ENCODE measurements at regions not wholly inside any gene's neighbourhood (a gene's known extent, or its start where the extent isn't known, plus 50 kb on each side); places are given as distances from the start of the nearest gene placed in this dataset.

DNA sequence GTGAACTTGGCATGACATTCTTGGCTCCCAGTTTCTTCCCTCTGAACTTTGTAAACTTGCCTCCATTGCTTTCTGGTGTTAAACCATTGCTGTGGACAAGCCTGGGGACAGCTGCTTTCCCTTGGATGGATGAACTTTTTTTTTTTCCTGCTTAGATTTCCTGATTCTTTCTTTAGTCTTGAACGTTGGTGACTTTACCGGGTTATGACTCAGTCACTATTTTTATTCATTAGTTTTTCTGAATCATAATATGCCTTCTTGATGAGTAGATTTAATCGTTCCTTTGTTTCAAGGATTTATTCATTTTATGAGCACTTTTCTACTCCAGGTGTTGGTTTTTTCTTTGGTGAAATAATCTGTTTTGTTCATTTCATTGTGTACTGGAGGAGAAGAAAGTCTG lies 155.0 kb upstream of the RTL1 start:
- TF ChIP-seq POLR2A (IDR thresholded peaks at IDR 0.05) = no peak
- TF ChIP-seq, protein P1, sequence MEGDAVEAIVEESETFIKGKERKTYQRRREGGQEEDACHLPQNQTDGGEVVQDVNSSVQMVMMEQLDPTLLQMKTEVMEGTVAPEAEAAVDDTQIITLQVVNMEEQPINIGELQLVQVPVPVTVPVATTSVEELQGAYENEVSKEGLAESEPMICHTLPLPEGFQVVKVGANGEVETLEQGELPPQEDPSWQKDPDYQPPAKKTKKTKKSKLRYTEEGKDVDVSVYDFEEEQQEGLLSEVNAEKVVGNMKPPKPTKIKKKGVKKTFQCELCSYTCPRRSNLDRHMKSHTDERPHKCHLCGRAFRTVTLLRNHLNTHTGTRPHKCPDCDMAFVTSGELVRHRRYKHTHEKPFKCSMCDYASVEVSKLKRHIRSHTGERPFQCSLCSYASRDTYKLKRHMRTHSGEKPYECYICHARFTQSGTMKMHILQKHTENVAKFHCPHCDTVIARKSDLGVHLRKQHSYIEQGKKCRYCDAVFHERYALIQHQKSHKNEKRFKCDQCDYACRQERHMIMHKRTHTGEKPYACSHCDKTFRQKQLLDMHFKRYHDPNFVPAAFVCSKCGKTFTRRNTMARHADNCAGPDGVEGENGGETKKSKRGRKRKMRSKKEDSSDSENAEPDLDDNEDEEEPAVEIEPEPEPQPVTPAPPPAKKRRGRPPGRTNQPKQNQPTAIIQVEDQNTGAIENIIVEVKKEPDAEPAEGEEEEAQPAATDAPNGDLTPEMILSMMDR (IDR thresholded peaks at IDR 0.05) = no peak
